ENCODE measurements at regions not wholly inside any gene's neighbourhood (a gene's known extent, or its start where the extent isn't known, plus 50 kb on each side); places are given as distances from the start of the nearest gene placed in this dataset.
A peak's percentile ranks its signal among the peaks of the same experiment; 100 is the strongest.
"Not testable (repeated sequence)": the region's sequence is repeated elsewhere in the genome, so short reads cannot be mapped to it uniquely, and the experiment has no call there.

GRCh38 chr15:98523912-98524662, 124.3 kb upstream of the IGF1R start:
- no peak for DNase-seq (ENCODE audit: low read depth in 2 of 2)

DNA sequence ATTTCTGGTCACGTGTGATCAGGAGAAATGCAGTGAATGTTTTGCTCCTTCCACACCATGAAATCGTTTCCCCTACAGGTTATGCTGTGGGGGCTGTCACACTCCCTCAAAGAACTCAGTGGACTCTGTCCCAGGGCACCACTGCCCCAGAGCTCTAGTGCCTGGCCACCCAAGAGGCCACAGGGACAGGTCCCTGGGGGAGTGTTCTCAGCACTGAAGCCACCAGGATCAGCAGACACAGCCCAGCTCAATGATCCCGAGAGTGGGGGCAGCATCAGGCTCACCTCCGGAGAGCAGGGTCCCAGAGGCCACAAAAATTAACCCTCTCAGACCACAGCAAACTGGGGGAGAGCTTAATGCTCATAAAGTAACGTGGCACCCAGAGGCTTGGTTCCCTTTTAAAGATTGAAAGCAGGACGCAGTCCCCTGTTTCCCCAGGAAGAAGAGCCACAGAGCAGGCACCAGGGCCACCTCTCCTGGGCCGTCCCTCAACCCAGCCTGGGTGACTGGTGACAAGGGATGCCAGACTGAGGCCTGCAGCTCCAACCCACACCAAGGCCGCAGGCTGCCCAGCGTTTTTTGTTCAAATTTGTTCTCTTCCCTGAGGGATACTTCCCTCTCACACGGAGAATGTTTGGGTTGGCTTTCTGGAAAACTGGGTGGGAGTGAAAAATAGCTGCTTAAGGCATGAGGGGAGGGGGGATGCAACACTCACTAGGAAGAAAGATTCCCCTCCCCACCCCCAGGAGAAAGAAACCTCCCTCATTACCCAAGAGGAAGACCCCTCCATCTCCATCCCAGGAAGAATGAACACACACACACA, 123.3 kb upstream of the IGF1R start:
- DNase-seq (ENCODE audit: low read depth in 2 of 2) = no peak

DNA sequence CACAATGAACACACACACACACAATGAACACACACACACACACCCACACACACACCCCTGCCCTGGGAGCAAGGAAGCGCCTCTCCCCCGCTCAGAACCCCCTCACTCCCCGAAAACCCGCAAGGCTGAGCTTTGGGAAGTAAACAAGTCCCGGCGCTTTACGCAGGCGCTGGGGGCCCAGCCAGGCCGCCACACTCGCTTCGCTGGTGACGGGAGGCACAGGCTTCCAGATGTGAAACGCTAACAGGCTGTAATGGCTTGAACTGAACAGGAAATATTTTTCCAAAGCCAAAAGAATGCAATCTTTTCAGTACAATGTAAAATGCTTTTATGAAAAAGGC, 122.7 kb upstream of the IGF1R start:
- no peak for DNase-seq (ENCODE audit: low read depth in 2 of 2)

DNA sequence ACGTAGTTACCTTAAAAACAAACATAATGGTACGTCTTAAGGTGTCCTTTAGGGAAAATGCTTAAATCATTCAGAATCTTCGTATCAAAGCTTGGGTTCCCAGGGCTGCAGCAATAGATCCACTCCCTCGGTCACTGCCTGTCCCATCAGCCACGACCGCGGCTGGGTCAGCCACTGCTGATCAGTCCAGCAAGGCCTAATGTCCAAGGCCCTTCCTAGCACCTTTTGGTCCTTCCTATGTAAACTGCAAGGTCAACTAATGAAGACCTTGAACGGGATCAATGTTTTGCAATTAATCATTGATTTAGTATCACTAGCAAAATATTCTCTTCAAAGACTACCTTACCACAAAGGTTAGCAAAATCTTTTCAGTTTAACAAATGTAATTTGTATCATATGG, 122.2 kb upstream of the IGF1R start:
- DNase-seq (ENCODE audit: low read depth in 2 of 2) = no peak

GRCh38 chr15:98528046-98528725, 120.2 kb upstream of the IGF1R start:
- DNase-seq (ENCODE audit: low read depth in 2 of 2) = no peak

GRCh38 chr15:98529205-98530145, 118.9 kb upstream of the IGF1R start:
- no peak for DNase-seq (ENCODE audit: low read depth in 2 of 2)

DNA sequence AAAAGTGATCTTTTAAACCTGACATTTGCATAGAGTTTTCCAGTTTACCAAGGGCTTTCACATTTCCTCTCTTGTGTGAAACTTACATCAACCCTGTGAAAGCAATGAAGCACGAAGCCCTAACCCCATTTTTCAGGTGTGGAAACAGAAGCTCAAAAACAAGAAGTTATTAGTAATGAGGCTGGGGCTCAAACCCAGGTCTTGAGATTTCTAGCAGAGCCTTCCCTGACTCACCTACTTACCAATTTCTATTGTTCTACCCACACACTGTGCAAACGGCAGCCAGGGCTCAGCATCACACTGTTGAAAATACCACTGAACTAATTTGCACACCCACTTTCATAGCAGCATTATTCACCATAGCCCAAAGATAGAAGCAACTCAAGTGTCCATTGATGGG, 117.8 kb upstream of the IGF1R start:
- no peak for DNase-seq (ENCODE audit: low read depth in 2 of 2)

GRCh38 chr15:98532063-98532462, 116.3 kb upstream of the IGF1R start:
- DNase-seq (ENCODE audit: low read depth in 2 of 2) = no peak

- no peak for DNase-seq (ENCODE audit: low read depth in 2 of 2)
These were observed 111.4 kb upstream of the IGF1R start for GRCh38 chr15:98536976-98537375.

GRCh38 chr15:98537516-98538060, 110.8 kb upstream of the IGF1R start:
- no peak for DNase-seq (ENCODE audit: low read depth in 2 of 2)

GRCh38 chr15:98541519-98541918, 106.8 kb upstream of the IGF1R start:
- DNase-seq (ENCODE audit: low read depth in 2 of 2) = no peak

DNA sequence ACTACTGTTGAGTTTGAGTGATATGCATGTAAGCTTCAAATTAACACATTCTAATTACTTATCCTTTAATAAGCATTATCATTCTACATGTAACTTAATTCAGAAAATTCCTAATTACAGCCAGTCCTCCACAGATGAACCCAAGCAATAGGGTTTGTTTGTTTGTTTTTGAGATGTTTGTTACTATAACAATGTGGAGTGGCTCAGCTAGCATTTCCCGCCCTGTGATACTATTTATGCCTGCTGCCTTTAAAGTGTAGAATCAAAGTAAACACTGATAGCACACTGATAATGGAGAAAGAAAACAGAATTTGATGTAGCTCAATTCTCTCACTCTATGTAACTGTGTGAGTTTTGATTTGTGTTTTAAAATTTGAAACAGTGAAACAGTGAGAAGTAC, 105.1 kb upstream of the IGF1R start:
- DNase-seq (ENCODE audit: low read depth in 2 of 2) = no peak

GRCh38 chr15:98546329-98546728, 102.0 kb upstream of the IGF1R start:
- DNase-seq (ENCODE audit: low read depth in 2 of 2) = no peak

GRCh38 chr15:98547275-98547674, 101.1 kb upstream of the IGF1R start:
- no peak for DNase-seq (ENCODE audit: low read depth in 2 of 2)

DNA sequence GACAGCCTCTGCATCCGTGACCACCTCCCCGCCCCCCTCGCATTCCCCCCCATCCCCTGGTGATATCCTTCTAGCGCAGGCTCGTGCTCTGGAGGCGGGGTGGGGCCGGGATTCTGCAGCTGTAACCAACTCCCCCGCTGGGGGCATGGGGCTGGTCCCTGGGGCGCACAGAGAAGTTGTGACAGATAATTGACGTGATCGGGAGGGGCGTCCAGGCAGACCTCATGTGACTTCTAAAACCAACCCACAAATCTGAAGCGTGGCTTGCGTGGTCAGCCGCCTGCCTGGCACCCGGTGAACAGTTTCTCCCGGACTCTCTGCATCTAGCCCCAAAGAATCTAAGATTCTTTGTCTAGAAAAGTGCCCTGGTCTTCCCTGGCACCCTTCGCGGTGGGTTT, 100.6 kb upstream of the IGF1R start:
- peak in 1 of 2 donors; percentile 13 for DNase-seq (ENCODE audit: low read depth in 2 of 2)

- peak; percentile 28 to 41 for DNase-seq (ENCODE audit: low read depth in 2 of 2)
These were observed 100.0 kb upstream of the IGF1R start for GRCh38 chr15:98548139-98548971.

DNA sequence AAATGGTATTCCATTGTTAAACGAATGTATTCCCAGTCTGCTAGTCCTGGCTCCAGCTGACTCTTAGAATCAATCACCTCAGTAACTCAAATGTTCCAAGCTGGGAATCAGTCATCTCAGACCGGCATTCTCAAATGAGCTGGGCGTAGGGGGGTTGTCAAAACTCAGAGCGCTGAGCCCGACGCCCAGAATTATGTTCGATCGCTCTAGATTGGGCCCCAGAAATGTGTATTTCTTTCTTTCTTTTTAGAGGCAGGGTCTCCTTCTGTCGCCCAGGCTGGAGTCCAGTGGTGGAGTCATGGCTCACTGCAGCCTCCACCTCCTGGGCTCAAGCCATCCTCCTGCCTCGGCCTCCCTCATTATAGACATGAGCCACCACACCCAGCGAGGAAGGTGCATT, 99.3 kb upstream of the IGF1R start:
- DNase-seq (ENCODE audit: low read depth in 2 of 2) = no peak

- DNase-seq (ENCODE audit: low read depth in 2 of 2) = no peak
These were observed 98.6 kb upstream of the IGF1R start for GRCh38 chr15:98549741-98550140.

GRCh38 chr15:98550363-98550762, 98.0 kb upstream of the IGF1R start:
- not testable (repeated sequence) for DNase-seq (ENCODE audit: low read depth in 2 of 2)

- no peak for DNase-seq (ENCODE audit: low read depth in 2 of 2)
These were observed 96.3 kb upstream of the IGF1R start for GRCh38 chr15:98551936-98552562.

Data from stimulated activated CD8-positive, alpha-beta memory T cell treated with anti-CD3 and anti-CD28 coated beads, Interleukin-15, amount 100 ng/mL, for 48 hours (primary cell).